ENCODE measurements at regions not wholly inside any gene's neighbourhood (a gene's known extent, or its start where the extent isn't known, plus 50 kb on each side); places are given as distances from the start of the nearest gene placed in this dataset.

DNA sequence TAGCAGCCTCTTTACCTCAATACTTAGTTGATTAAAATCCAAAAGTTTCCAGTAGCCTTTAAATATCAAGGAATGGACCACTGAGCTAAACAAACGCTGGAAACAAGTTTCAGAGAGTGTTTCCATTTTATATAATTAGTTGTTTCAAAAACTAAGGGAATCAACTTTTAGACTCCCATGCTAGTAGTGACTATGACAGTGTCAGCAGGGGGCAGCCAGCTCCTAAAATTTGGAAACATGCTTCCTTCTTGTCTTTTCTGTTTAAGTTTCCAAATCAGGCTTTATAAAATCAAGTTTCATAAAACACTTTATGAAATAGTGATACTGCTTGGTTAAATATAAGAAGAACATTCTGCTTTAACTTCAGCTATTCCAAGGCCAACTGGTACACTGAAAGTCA lies 138.2 kb upstream of the TMEM229A start (continued):
- TF ChIP-seq CTCF (IDR thresholded peaks at IDR 0.05 in 2 of 3, conservative IDR thresholded peaks at IDR 0.05 in 1 of 3; ENCODE audit: insufficient read depth in 2 of 3, low read depth in 1 of 3, low read length in 3 of 3): 0 out of 6 replicates have a peak, but pooled peaks of 1 of the 3 experiments have one; percentile 27

GRCh38 chr7:124168616-124169015 lies 135.7 kb upstream of the TMEM229A start:
- no peaks in the 10 kb centered on the region for H3K4me1 ChIP-seq (replicated peaks in 1 of 2; ENCODE audit: control insufficient read depth in 2 of 2, insufficient read depth in 2 of 2, low read length in 2 of 2)
- no peak overlapping the region for H3K4me2 ChIP-seq (ENCODE audit: insufficient read depth, low read length)
- H3K4me3 ChIP-seq: no peak overlapping the region
- CTCF ChIA-PET (ENCODE audit: low intra/inter-chr PET ratio): no interaction called here
- FAIRE-seq (no peak), DNase-seq (ENCODE audit: extremely low read depth in 1 of 4, low spot score in 3 of 4) (no peak), ATAC-seq (no peak)
- H3K27ac ChIP-seq (ENCODE audit: extremely low read depth, low read depth, low read length): no peak overlapping the region
- H3K9me3 ChIP-seq (replicated peaks; ENCODE audit: control insufficient read depth, insufficient read depth, low read depth, low read length): no peaks in the 10 kb centered on the region
- intact Hi-C loops (cut with micrococcal nuclease): no loop called here
- H3K9ac ChIP-seq (ENCODE audit: insufficient read depth in 1 of 2, low read depth in 2 of 2, low read length in 2 of 2): no peak overlapping the region
- H4K20me1 ChIP-seq (replicated peaks; ENCODE audit: control insufficient read depth, insufficient read depth, low read length): no peaks in the 10 kb centered on the region
- no peaks in the 10 kb centered on the region for H3K79me2 ChIP-seq (ENCODE audit: control insufficient read depth, insufficient read depth, low read length)
- BruUV-seq (replicated peaks): no TSS peak
- H3K9me1 ChIP-seq (ENCODE audit: control insufficient read depth, insufficient read depth, low read length): no peaks in the 10 kb centered on the region
- H3K27me3 ChIP-seq (ENCODE audit: control insufficient read depth in 2 of 2, insufficient read depth in 2 of 2, low read length in 2 of 2): no peaks in the 10 kb centered on the region
- H3K36me3 ChIP-seq (ENCODE audit: control insufficient read depth, insufficient read depth, low read length): no peaks in the 10 kb centered on the region
- H2AFZ ChIP-seq (ENCODE audit: low read depth, low read length): no peak overlapping the region
- 3% methylated on average over 2 of the region's 2 CpGs for WGBS (ENCODE audit: insufficient coverage, low coverage, missing lambda C conversion rate)
- POLR2A ChIA-PET: no interaction called here
- in situ Hi-C loops (cut with MboI): no loop called here
- TF ChIP-seq NEUROD1 (IDR thresholded peaks at IDR 0.05; ENCODE audit: borderline replicate concordance, low read depth, low read length, partially characterized antibody) (no peak), PPARD (CRISPR knock-in tag; IDR thresholded peaks at IDR 0.05) (no peak), COPS2 (conservative IDR thresholded peaks at IDR 0.05) (no peak), ZNF584 (CRISPR knock-in tag; IDR thresholded peaks at IDR 0.05; ENCODE audit: low read depth) (no peak), ZNF263 (CRISPR knock-in tag; IDR thresholded peaks at IDR 0.05; ENCODE audit: borderline replicate concordance) (no peak), E2F5 (CRISPR knock-in tag; IDR thresholded peaks at IDR 0.05) (no peak), ZNF561 (CRISPR knock-in tag; conservative IDR thresholded peaks at IDR 0.05) (no peak), NFATC3 (IDR thresholded peaks at IDR 0.05) (no peak), NR0B1 (IDR thresholded peaks at IDR 0.05; ENCODE audit: partially characterized antibody) (no peak), MED1 (CRISPR knock-in tag; IDR thresholded peaks at IDR 0.05; ENCODE audit: borderline replicate concordance) (no peak), POLR2AphosphoS5 (IDR thresholded peaks at IDR 0.05; ENCODE audit: control insufficient read depth, insufficient read depth, low read depth, low read length) (no peak), PTBP1 (IDR thresholded peaks at IDR 0.05; ENCODE audit: low read depth, low read length) (no peak), CHD1 (IDR thresholded peaks at IDR 0.05; ENCODE audit: low read length) (no peak)
- TF ChIP-seq, protein P1, sequence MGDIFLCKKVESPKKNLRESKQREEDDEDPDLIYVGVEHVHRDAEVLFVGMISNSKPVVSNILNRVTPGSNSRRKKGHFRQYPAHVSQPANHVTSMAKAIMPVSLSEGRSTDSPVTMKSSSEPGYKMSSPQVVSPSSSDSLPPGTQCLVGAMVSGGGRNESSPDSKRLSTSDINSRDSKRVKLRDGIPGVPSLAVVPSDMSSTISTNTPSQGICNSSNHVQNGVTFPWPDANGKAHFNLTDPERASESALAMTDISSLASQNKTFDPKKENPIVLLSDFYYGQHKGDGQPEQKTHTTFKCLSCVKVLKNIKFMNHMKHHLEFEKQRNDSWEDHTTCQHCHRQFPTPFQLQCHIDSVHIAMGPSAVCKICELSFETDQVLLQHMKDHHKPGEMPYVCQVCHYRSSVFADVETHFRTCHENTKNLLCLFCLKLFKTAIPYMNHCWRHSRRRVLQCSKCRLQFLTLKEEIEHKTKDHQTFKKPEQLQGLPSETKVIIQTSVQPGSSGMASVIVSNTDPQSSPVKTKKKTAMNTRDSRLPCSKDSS (IDR thresholded peaks at IDR 0.05; ENCODE audit: low read depth, partially characterized antibody): no peak

All from K562 (cell line).